Stomach (tissue), 8 donors: ENCODE measurements at regions not wholly inside any gene's neighbourhood (a gene's known extent, or its start where the extent isn't known, plus 50 kb on each side); places are given as distances from the start of the nearest gene placed in this dataset.

Source experiments
- DNase-seq, 2 donors: peaks; one replicate each; pipeline versions ENCODE4 v3.0.0 to v3.0.0-alpha.2; 2013 to 2019
- H3K27ac ChIP-seq, 5 donors: fragments of 200-600 bp in 4 of 5; sonication (generic) in 4 of 5; one replicate each; pipeline ENCODE4 v1.5.1; 2013 to 2019; ENCODE audit warnings: mild to moderate bottlenecking in 1 of 5, moderate library complexity in 1 of 5
- H3K27me3 ChIP-seq, 3 donors: fragments of 200-600 bp; sonication (generic); one replicate each; pipeline ENCODE4 v1.5.1; 2017 to 2019; ENCODE audit warnings: mixed run types in 1 of 3
- H3K36me3 ChIP-seq, 4 donors: fragments of 200-600 bp; sonication (generic); 1 replicate in 3 of 4; 2 replicates in 1 of 4; pipeline ENCODE4 v1.5.1; 2016 to 2019
- H3K4me1 ChIP-seq, 4 donors: fragments of 200-600 bp; sonication (generic); one replicate each; pipeline ENCODE4 v1.5.1; 2016 to 2019
- H3K4me3 ChIP-seq, 4 donors: fragments of 200-600 bp; sonication (generic) in 3 of 4; one replicate each; pipeline ENCODE4 v1.5.1; 2016 to 2019; ENCODE audit warnings: mild to moderate bottlenecking in 1 of 4
- H3K9me3 ChIP-seq, 4 donors: fragments of 200-600 bp; sonication (generic); one replicate each; pipeline ENCODE4 v1.5.1; 2016 to 2019
- EP300 ChIP-seq: sonication (generic); formaldehyde crosslinking; IDR thresholded peaks from one replicate; pipeline ENCODE4 v1.6.1; 2017; ENCODE audit warnings: antibody characterized with exemption
- POLR2A ChIP-seq, 4 donors: fragments of 450-650 bp; IDR thresholded peaks; one replicate each; pipeline ENCODE4 v1.6.1; 2016; ENCODE audit warnings: antibody characterized with exemption in 4 of 4, control low read depth in 2 of 4, mild to moderate bottlenecking in 1 of 4, moderate library complexity in 1 of 4
- POLR2AphosphoS5 ChIP-seq, 3 donors: sonication (generic); formaldehyde crosslinking; IDR thresholded peaks; one replicate each; pipeline ENCODE4 v1.6.1; 2016; ENCODE audit warnings: antibody characterized with exemption in 3 of 3
- WGBS, 5 donors: extraction: QIAGEN DNeasy Blood & Tissue Kit in 3 of 5; methylation state at CpG; one replicate each; pipeline versions ENCODE4 v1.1.5 to v1.1.7; 2013 to 2018; 5-methylcytosine and 5-hydroxymethylcytosine counted together
- intact Hi-C: fragments of 100-400 bp; cut with DNase I; formaldehyde crosslinking; loops from one replicate; pipeline ENCODE4 v1.15.1; 2023; ENCODE audit warnings: low total_unique reads
- TF ChIP-seq, protein P1 (sequence below), 7 experiments: fragments of 450-650 bp in 4 of 7; fragments of 200-600 bp in 3 of 7; sonication (generic) in 3 of 7; IDR thresholded peaks; one replicate each; pipeline ENCODE4 v1.5.1; 2016 to 2019; ENCODE audit warnings: antibody characterized with exemption in 7 of 7, control low read depth in 2 of 7, mild to moderate bottlenecking in 1 of 7
- donor health status: healthy with polysubstance abuse.
- donor health status: Bipolar disorder and iron deficiency.
- donor health status: healthy.

DNA sequence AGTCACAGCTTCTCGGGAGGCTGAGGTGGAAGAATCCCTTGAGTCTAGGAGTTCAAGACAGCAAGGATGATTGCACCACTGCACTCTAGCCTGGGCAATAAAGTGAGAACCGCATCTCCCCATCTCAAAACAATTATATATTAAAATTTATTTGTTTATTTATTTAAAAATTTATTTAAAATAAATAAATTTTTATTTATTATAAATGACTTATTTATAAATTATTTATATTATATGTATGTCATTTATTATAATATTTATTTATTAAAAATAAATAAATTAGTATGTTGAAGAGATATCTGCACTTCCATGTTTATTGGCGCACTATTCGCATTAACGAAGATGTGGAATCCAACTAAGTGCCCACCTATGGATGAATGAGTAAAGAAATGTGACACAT, 683.2 kb upstream of the BRINP3 start:
- H3K27ac ChIP-seq = no peak overlapping the region
- no peak overlapping the region for H3K4me3 ChIP-seq
- no peak for DNase-seq
- H3K4me1 ChIP-seq = no peaks in the 10 kb centered on the region
- no peaks in the 10 kb centered on the region for H3K27me3 ChIP-seq
- H3K36me3 ChIP-seq = no peaks in the 10 kb centered on the region
- WGBS, 5 donors = 95 to 98% (median 96%) methylated on average over 5 of the region's 5 CpGs
- peaks cover 0 to 9% (median 4%) of the 10 kb centered on the region in 4 donors for H3K9me3 ChIP-seq
- TF ChIP-seq EP300 = no peak
- intact Hi-C loops = no loop called here

DNA sequence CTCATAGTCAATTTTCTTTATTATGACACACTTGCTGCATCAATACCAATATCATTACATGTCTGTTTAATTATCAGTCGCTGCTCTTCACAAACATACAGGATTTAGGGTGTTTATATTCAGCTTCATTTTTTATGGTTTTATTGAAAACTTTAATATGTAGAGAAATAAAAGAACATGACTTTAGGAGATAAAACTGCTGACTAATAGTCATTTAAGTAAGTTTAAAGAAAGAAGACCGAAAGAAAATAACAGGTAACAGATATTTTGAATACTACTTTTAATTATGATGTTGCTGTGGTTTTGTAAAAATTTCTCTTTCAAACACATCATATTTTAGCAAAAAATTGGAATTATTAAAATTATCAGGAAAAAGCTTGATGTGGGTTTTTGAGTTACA, 685.1 kb upstream of the BRINP3 start:
- Histone ChIP-seq H3K36me3 (no peaks in the 10 kb centered on the region), H3K4me3 (no peak overlapping the region), H3K4me1 (no peaks in the 10 kb centered on the region), H3K27ac (no peak overlapping the region), H3K9me3 (peaks cover 0 to 9% (median 4%) of the 10 kb centered on the region in 4 donors), H3K27me3 (no peaks in the 10 kb centered on the region)
- TF ChIP-seq POLR2AphosphoS5 (IDR thresholded peaks at IDR 0.05) = no peak
- TF ChIP-seq, protein P1, sequence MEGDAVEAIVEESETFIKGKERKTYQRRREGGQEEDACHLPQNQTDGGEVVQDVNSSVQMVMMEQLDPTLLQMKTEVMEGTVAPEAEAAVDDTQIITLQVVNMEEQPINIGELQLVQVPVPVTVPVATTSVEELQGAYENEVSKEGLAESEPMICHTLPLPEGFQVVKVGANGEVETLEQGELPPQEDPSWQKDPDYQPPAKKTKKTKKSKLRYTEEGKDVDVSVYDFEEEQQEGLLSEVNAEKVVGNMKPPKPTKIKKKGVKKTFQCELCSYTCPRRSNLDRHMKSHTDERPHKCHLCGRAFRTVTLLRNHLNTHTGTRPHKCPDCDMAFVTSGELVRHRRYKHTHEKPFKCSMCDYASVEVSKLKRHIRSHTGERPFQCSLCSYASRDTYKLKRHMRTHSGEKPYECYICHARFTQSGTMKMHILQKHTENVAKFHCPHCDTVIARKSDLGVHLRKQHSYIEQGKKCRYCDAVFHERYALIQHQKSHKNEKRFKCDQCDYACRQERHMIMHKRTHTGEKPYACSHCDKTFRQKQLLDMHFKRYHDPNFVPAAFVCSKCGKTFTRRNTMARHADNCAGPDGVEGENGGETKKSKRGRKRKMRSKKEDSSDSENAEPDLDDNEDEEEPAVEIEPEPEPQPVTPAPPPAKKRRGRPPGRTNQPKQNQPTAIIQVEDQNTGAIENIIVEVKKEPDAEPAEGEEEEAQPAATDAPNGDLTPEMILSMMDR (IDR thresholded peaks at IDR 0.05) = no peak
- no peak for TF ChIP-seq POLR2A (IDR thresholded peaks at IDR 0.05)
- no peak for TF ChIP-seq EP300
- no peak for DNase-seq
- intact Hi-C loops = no loop called here
- WGBS, 5 donors = 45 to 89% (median 69%) methylated on average over 2 of the region's 2 CpGs

DNA sequence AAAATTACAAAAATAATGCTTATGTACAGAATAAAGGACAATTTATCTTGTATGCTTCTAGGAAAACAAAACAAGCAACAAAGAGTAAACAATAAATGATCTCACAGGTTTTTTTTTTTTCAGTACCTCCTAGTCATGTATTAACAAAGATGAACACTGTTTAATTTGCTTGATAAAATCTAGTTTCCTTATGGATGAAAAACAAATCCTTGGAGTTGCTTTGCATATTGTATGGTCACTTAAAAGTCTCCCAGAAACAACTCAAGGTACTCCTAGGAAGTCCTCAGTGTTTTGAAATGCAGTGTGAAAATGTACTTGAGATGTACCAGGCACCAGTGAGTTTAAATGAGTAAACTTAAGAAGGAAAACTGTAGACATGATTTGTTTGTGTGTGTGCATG, 686.0 kb upstream of the BRINP3 start:
- intact Hi-C loops = no loop called here
- Histone ChIP-seq H3K27me3 (no peaks in the 10 kb centered on the region), H3K36me3 (no peaks in the 10 kb centered on the region), H3K9me3 (peaks cover 0 to 5% (median 2%) of the 10 kb centered on the region in 4 donors), H3K4me1 (no peaks in the 10 kb centered on the region), H3K27ac (no peak overlapping the region), H3K4me3 (no peak overlapping the region)
- TF ChIP-seq POLR2AphosphoS5 (IDR thresholded peaks at IDR 0.05) (no peak), EP300 (no peak), POLR2A (IDR thresholded peaks at IDR 0.05) (no peak)
- TF ChIP-seq, protein P1 (IDR thresholded peaks at IDR 0.05) = no peak
- DNase-seq = no peak

DNA sequence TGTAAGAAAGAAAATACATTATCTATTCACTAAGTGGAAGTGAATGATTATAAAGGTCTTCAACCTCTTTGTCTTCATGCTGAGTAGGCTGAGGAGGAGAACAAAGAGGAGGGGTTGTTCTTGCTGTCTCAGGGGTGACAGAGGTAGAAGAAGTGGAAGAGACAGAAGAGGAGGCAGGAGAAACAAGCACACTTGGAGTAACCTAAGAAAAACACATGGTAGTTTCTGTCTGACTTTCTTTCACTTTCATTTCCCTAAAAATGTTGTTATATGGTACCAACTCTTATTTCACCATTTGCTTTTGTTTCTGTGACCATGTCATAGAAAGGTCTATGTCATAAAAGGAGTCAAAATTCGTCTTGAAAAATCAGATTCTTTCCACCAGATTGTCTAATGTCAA, 696.6 kb upstream of the BRINP3 start:
- no peaks in the 10 kb centered on the region for H3K9me3 ChIP-seq
- H3K4me3 ChIP-seq = no peak overlapping the region
- no peaks in the 10 kb centered on the region for H3K4me1 ChIP-seq
- TF ChIP-seq EP300 = no peak
- TF ChIP-seq, protein P1 (IDR thresholded peaks at IDR 0.05) = no peak
- no peak for TF ChIP-seq POLR2A (IDR thresholded peaks at IDR 0.05)
- no peak for TF ChIP-seq POLR2AphosphoS5 (IDR thresholded peaks at IDR 0.05)
- H3K36me3 ChIP-seq = no peaks in the 10 kb centered on the region
- WGBS, 5 donors = 21 to 43% (median 32%) methylated on average over 1 of the region's 1 CpG
- no peaks in the 10 kb centered on the region for H3K27me3 ChIP-seq
- intact Hi-C loops = no loop called here
- DNase-seq = no peak
- H3K27ac ChIP-seq = no peak overlapping the region

DNA sequence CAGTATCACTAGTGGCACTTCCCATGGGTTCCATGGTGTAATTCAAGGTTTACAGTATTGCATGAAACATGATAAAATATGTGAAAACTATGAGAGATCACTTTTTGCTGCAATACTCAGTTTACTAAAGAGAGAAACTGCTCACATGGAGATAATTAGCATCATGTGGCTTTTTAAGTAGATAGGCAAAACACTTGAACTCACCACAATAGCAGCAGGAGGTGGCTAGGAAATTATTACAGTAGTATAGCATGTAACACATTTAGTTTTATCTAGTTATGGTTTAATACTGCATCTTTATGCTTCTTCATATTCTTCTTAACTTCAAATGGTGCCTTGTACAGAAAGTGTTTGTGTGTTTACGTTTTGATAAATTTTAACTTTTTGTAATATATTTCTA, 698.5 kb upstream of the BRINP3 start:
- TF ChIP-seq, protein P1 (IDR thresholded peaks at IDR 0.05) = no peak
- TF ChIP-seq EP300 = no peak
- TF ChIP-seq POLR2AphosphoS5 (IDR thresholded peaks at IDR 0.05) = no peak
- TF ChIP-seq POLR2A (IDR thresholded peaks at IDR 0.05) = no peak
- no peaks in the 10 kb centered on the region for H3K4me1 ChIP-seq
- intact Hi-C loops = no loop called here
- H3K27ac ChIP-seq = no peak overlapping the region
- H3K9me3 ChIP-seq = no peaks in the 10 kb centered on the region
- H3K4me3 ChIP-seq = no peak overlapping the region
- H3K36me3 ChIP-seq = no peaks in the 10 kb centered on the region
- 82 to 100% (median 93%) methylated on average over 1 of the region's 1 CpG for WGBS, 5 donors
- DNase-seq = no peak
- H3K27me3 ChIP-seq = no peaks in the 10 kb centered on the region
